ENCODE measurements at regions not wholly inside any gene's neighbourhood (a gene's known extent, or its start where the extent isn't known, plus 50 kb on each side); places are given as distances from the start of the nearest gene placed in this dataset.

GRCh38 chr12:72872238-72872887, 600.2 kb downstream of the TRHDE start:
- TF ChIP-seq CTCF (IDR thresholded peaks at IDR 0.05) (no peak), POLR2AphosphoS5 (IDR thresholded peaks at IDR 0.05) (no peak), POLR2A (IDR thresholded peaks at IDR 0.05) (no peak), EP300 (IDR thresholded peaks at IDR 0.05) (no peak)
